ENCODE measurements at regions not wholly inside any gene's neighbourhood (a gene's known extent, or its start where the extent isn't known, plus 50 kb on each side); places are given as distances from the start of the nearest gene placed in this dataset.

GRCh38 chr3:115251509-115251908 is 104.4 kb upstream of the ZBTB20 start:
- DNase-seq (ENCODE audit: low read depth) = no peak
- H3K4me3 ChIP-seq (ENCODE audit: low read depth, low read length) = no peak overlapping the region
- TF ChIP-seq CTCF (IDR thresholded peaks at IDR 0.05; ENCODE audit: insufficient read depth, low read depth, low read length, missing control alignments) = no peak

DNA sequence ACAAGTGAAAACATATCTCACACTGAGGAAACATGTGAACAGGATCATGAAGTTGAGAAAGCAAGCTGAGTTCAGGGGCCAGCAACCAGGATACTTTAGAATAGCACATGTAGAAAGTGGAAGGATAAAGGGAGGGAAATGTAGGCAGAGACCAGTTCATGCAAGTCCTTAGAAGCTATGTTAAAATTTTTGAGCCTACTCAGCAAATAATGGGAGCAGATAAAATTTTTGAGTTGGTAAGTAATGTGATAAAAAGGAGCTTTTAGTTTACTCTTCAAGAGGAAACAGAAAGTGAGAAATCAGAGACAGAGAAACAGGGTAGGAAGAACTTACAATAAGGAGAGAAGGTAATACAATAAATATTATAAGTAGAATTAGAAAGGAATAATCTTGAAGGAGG is 105.6 kb upstream of the ZBTB20 start:
- TF ChIP-seq CTCF (IDR thresholded peaks at IDR 0.05; ENCODE audit: insufficient read depth, low read depth, low read length, missing control alignments) = no peak
- no peak for DNase-seq (ENCODE audit: low read depth)
- H3K4me3 ChIP-seq (ENCODE audit: low read depth, low read length) = no peak overlapping the region

GRCh38 chr3:115254492-115255196 is 107.6 kb upstream of the ZBTB20 start:
- H3K4me3 ChIP-seq (ENCODE audit: low read depth, low read length) = no peak overlapping the region
- no peak for TF ChIP-seq CTCF (IDR thresholded peaks at IDR 0.05; ENCODE audit: insufficient read depth, low read depth, low read length, missing control alignments)
- DNase-seq (ENCODE audit: low read depth) = no peak

DNA sequence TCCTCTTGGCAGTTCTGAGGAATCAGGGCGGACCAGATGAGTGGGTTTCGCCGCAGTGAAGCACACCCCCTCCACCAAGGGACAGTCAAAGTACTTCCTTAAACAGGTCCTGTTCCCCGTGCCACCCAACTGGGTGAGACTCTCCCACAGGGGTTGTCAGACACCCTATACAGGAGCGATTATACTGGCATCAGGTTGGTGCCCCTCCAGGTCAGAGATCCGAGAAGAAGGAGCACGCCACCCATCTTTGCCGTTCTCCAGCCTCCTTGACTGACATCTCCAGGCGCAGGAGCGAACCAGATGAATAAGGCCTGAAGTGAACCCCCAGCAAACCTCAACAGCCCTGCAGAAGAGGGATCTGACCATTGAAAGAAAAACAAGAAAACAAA is 108.1 kb upstream of the ZBTB20 start:
- TF ChIP-seq CTCF (IDR thresholded peaks at IDR 0.05; ENCODE audit: insufficient read depth, low read depth, low read length, missing control alignments) = no peak

DNA sequence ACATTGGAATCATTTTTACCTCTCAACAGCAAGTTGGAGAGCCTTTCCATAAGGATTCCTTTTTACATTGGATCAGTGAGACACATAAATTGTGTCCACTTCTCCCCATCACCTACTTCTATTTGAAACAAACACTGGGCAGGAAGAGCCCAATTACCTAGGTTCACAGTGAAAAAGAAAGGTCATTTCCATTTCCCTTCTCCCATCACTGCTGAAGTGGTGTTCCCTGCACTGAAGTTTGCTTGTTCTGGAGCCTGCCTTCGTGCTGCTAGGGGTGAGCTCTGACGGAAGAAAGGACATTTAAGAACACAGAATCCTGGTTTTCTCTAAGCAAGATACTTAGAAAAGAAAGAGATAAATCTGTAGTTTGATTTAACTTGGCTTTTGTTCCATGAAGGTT is 123.8 kb upstream of the ZBTB20 start:
- H3K4me3 ChIP-seq (ENCODE audit: low read depth, low read length) = no peak overlapping the region
- no peak for TF ChIP-seq CTCF (IDR thresholded peaks at IDR 0.05; ENCODE audit: insufficient read depth, low read depth, low read length, missing control alignments)

More for the DNA sequence above, 108.1 kb upstream of the ZBTB20 start:
- DNase-seq (ENCODE audit: low read depth) = no peak
- H3K4me3 ChIP-seq (ENCODE audit: low read depth, low read length) = no peak overlapping the region

DNA sequence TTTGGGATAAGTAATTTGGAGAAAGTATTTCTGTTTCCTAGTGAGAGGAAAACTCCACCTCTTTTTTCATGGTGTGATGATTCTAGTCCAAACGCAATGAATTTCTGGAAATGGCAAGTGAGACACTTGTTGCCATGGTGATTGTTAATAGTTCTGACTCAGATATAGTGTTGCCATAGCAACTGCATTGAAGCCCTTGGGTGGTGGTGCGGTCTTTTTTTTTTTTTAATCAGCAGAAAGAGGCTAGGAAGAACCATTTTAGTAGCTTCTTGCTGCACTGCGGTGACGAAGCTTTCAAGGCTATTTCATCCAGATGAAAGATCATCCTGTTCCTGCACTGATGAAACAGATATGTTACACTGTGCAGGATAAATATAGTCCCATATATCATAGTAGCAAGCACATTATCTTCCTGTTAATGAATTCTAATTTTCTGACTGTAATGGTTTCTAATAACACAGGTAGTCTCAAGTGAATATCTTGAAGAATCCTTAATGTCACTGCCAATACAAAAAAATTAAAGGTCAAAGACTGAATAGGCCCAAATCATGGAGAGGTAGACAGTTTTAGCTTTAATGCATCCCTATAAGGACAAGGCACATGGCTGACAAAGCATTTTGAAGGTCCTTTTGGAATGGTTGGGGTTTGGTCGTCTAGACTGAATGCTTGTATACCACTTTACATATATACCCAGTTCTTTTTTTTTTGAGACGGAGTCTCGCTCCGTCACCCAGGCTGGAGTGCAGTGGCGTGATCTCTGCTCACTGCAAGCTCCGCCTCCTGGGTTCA is 125.1 kb upstream of the ZBTB20 start:
- TF ChIP-seq CTCF (IDR thresholded peaks at IDR 0.05; ENCODE audit: insufficient read depth, low read depth, low read length, missing control alignments) = no peak
- no peak overlapping the region for H3K4me3 ChIP-seq (ENCODE audit: low read depth, low read length)
- DNase-seq (ENCODE audit: low read depth) = no peak

More for the DNA sequence above, 123.8 kb upstream of the ZBTB20 start:
- DNase-seq (ENCODE audit: low read depth) = no peak

Measured in GM12865 (cell line).